Left colon (tissue), 2 donors: ENCODE measurements at regions not wholly inside any gene's neighbourhood (a gene's known extent, or its start where the extent isn't known, plus 50 kb on each side); places are given as distances from the start of the nearest gene placed in this dataset.
"Not testable (repeated sequence)": the region's sequence is repeated elsewhere in the genome, so short reads cannot be mapped to it uniquely, and the experiment has no call there.

Experiments used
- ATAC-seq: fragments of 200-7000 bp; cut with Tn5 transposase; one replicate; pipeline ENCODE4 v1.9.1; 2020; ENCODE audit warnings: mild to moderate bottlenecking, moderate library complexity
- DNase-seq, 2 donors: peaks; one replicate each; pipeline ENCODE4 v3.0.0-alpha.2; 2020
- intact Hi-C, 2 donors: fragments of 100-400 bp; cut with DNase I in 1 of 2; cut with micrococcal nuclease in 1 of 2; formaldehyde crosslinking; loops; one replicate each; pipeline versions ENCODE4 v1.11.2 to v1.14.0; 2022; cut with DNase I, micrococcal nuclease
- donor health status: DM: no; HTN: no; CAD: no.
- donor health status: DM: yes; HTN: yes; CAD: no.

GRCh38 chr3:61434901-61435300 lies 126.5 kb upstream of the PTPRG start:
- DNase-seq, ATAC-seq, intact Hi-C loops: not testable (repeated sequence)

GRCh38 chr3:61435361-61435760 lies 126.0 kb upstream of the PTPRG start:
- intact Hi-C loops, ATAC-seq, DNase-seq: not testable (repeated sequence)

GRCh38 chr3:61438253-61439121 lies 122.9 kb upstream of the PTPRG start:
- intact Hi-C loops, result no loop called here
- ATAC-seq, result no peak

GRCh38 chr3:61439122-61439458 lies 122.3 kb upstream of the PTPRG start:
- ATAC-seq, result no peak
- no peak for DNase-seq
- intact Hi-C loops, result no loop called here

More at GRCh38 chr3:61438253-61439121, 122.9 kb upstream of the PTPRG start:
- no peak for DNase-seq

- no peak for ATAC-seq
- intact Hi-C loops, result no loop called here
- DNase-seq, result no peak
Measured at GRCh38 chr3:61442696-61443095, 118.7 kb upstream of the PTPRG start.

GRCh38 chr3:61443886-61444285 lies 117.5 kb upstream of the PTPRG start:
- ATAC-seq (no peak), DNase-seq (no peak)
- intact Hi-C loops, result no loop called here

GRCh38 chr3:61444782-61445181 lies 116.6 kb upstream of the PTPRG start:
- ATAC-seq, result no peak
- intact Hi-C loops, result no loop called here
- DNase-seq, result no peak

- DNase-seq (no peak), ATAC-seq (no peak)
- intact Hi-C loops, result no loop called here
Measured at GRCh38 chr3:61445924-61446323, 115.4 kb upstream of the PTPRG start.

GRCh38 chr3:61446341-61446740 lies 115.0 kb upstream of the PTPRG start:
- DNase-seq (no peak), ATAC-seq (no peak)
- intact Hi-C loops, result no loop called here

GRCh38 chr3:61448378-61448777 lies 113.0 kb upstream of the PTPRG start:
- ATAC-seq (no peak), DNase-seq (no peak)
- intact Hi-C loops, result no loop called here

- peak in 1 of 2 donors; percentile 8 for DNase-seq
- peak; percentile 86 for ATAC-seq
- intact Hi-C loops, result no loop called here
Measured at GRCh38 chr3:61449327-61450040, 111.9 kb upstream of the PTPRG start.

GRCh38 chr3:61450866-61451265 lies 110.5 kb upstream of the PTPRG start:
- ATAC-seq (no peak), DNase-seq (no peak)
- intact Hi-C loops, result no loop called here

GRCh38 chr3:61451841-61452240 lies 109.5 kb upstream of the PTPRG start:
- intact Hi-C loops, result no loop called here
- ATAC-seq (no peak), DNase-seq (no peak)

- intact Hi-C loops, result no loop called here
- DNase-seq (no peak), ATAC-seq (no peak)
Measured at GRCh38 chr3:61452535-61453090, 108.8 kb upstream of the PTPRG start.

- no peak for ATAC-seq
- DNase-seq, result no peak
- intact Hi-C loops, result no loop called here
Measured at GRCh38 chr3:61454006-61454585, 107.3 kb upstream of the PTPRG start.

GRCh38 chr3:61454801-61455200 lies 106.6 kb upstream of the PTPRG start:
- DNase-seq, result no peak
- no peak for ATAC-seq
- intact Hi-C loops, result no loop called here

GRCh38 chr3:61460636-61461035 lies 100.7 kb upstream of the PTPRG start:
- intact Hi-C loops, result no loop called here
- DNase-seq (no peak), ATAC-seq (no peak)

GRCh38 chr3:61463191-61463590 lies 98.2 kb upstream of the PTPRG start:
- DNase-seq (no peak), ATAC-seq (no peak)
- intact Hi-C loops, result no loop called here

- DNase-seq, result no peak
- intact Hi-C loops, result no loop called here
- no peak for ATAC-seq
Measured at GRCh38 chr3:61464518-61465140, 96.7 kb upstream of the PTPRG start.
